Nephron progenitor cell (in vitro differentiated cells): ENCODE measurements at regions not wholly inside any gene's neighbourhood (a gene's known extent, or its start where the extent isn't known, plus 50 kb on each side); places are given as distances from the start of the nearest gene placed in this dataset.

Source experiments
- DNase-seq: peaks from one replicate; pipeline ENCODE4 v3.0.0; 2021
- H3K27ac Mint-ChIP-seq: 2 replicates; pipeline ENCODE4 v1.8.0; 2021; ENCODE audit warnings: mild to moderate bottlenecking, moderate library complexity, mixed read lengths
- H3K27me3 Mint-ChIP-seq: 2 replicates; pipeline ENCODE4 v1.8.0; 2021; ENCODE audit warnings: mild to moderate bottlenecking, low read depth, mixed read lengths; ENCODE audit not compliant: poor library complexity
- H3K36me3 Mint-ChIP-seq: 2 replicates; pipeline ENCODE4 v1.8.0; 2021; ENCODE audit warnings: low read depth, mixed read lengths
- H3K4me1 Mint-ChIP-seq: 2 replicates; pipeline ENCODE4 v1.8.0; 2021; ENCODE audit warnings: mixed read lengths
- H3K4me3 Mint-ChIP-seq: 2 replicates; pipeline ENCODE4 v1.8.0; 2021; ENCODE audit warnings: mild to moderate bottlenecking, moderate library complexity, mixed read lengths
- H3K9me3 Mint-ChIP-seq: 2 replicates; pipeline ENCODE4 v1.8.0; 2021; ENCODE audit warnings: mild to moderate bottlenecking, moderate library complexity, mixed read lengths
- CTCF ChIP-seq: fragments of 200-600 bp; sonication (generic); IDR thresholded peaks from 2 replicates; pipeline ENCODE4 v1.5.0; 2021; ENCODE audit warnings: antibody characterized with exemption

GRCh38 chr10:42960491-42960990 is 116.3 kb upstream of the RET start:
- Mint-ChIP-seq H3K4me1 (no peaks in the 10 kb centered on the region), H3K36me3 (peaks cover 5% of the 10 kb centered on the region), H3K9me3 (peaks cover 13% of the 10 kb centered on the region), H3K4me3 (no peak overlapping the region), H3K27ac (no peak overlapping the region), H3K27me3 (peaks cover 21% of the 10 kb centered on the region)
- TF ChIP-seq CTCF, result no peak
- DNase-seq, result no peak

- H3K36me3 Mint-ChIP-seq, result peaks cover 5% of the 10 kb centered on the region
- no peak overlapping the region for H3K27ac Mint-ChIP-seq
- H3K4me3 Mint-ChIP-seq, result no peak overlapping the region
- no peak for DNase-seq
- no peak for TF ChIP-seq CTCF
- peaks cover 18% of the 10 kb centered on the region for H3K27me3 Mint-ChIP-seq
- peaks cover 13% of the 10 kb centered on the region for H3K9me3 Mint-ChIP-seq
- H3K4me1 Mint-ChIP-seq, result no peaks in the 10 kb centered on the region
Observed at GRCh38 chr10:42960991-42961795, 115.7 kb upstream of the RET start.

- H3K4me1 Mint-ChIP-seq, result no peaks in the 10 kb centered on the region
- no peak for DNase-seq
- no peak overlapping the region for H3K27ac Mint-ChIP-seq
- H3K9me3 Mint-ChIP-seq, result peaks cover 12% of the 10 kb centered on the region
- H3K4me3 Mint-ChIP-seq, result no peak overlapping the region
- H3K27me3 Mint-ChIP-seq, result peaks cover 17% of the 10 kb centered on the region
- no peak for TF ChIP-seq CTCF
- peaks cover 5% of the 10 kb centered on the region for H3K36me3 Mint-ChIP-seq
Observed at GRCh38 chr10:42961796-42962109, 115.1 kb upstream of the RET start.

GRCh38 chr10:42962110-42962901 is 114.6 kb upstream of the RET start:
- H3K27ac Mint-ChIP-seq, result no peak overlapping the region
- no peak for TF ChIP-seq CTCF
- H3K27me3 Mint-ChIP-seq, result peaks cover 15% of the 10 kb centered on the region
- no peak for DNase-seq
- no peaks in the 10 kb centered on the region for H3K36me3 Mint-ChIP-seq
- H3K4me3 Mint-ChIP-seq, result no peak overlapping the region
- H3K4me1 Mint-ChIP-seq, result no peaks in the 10 kb centered on the region
- peaks cover 6% of the 10 kb centered on the region for H3K9me3 Mint-ChIP-seq

- H3K27ac Mint-ChIP-seq, result no peak overlapping the region
- H3K9me3 Mint-ChIP-seq, result peaks cover under 1% of the 10 kb centered on the region
- no peak for TF ChIP-seq CTCF
- no peak overlapping the region for H3K4me3 Mint-ChIP-seq
- peaks cover 9% of the 10 kb centered on the region for H3K27me3 Mint-ChIP-seq
- no peaks in the 10 kb centered on the region for H3K4me1 Mint-ChIP-seq
- no peaks in the 10 kb centered on the region for H3K36me3 Mint-ChIP-seq
- DNase-seq, result no peak
Observed at GRCh38 chr10:42962902-42963231, 114.0 kb upstream of the RET start.
